Stimulated activated CD4-positive, alpha-beta T cell treated with anti-CD3 and anti-CD28 coated beads, Interleukin-2, amount 100 ng/mL, for 4 hours (primary cell): ENCODE measurements at regions not wholly inside any gene's neighbourhood (a gene's known extent, or its start where the extent isn't known, plus 50 kb on each side); places are given as distances from the start of the nearest gene placed in this dataset.

Experiments
- DNase-seq: peaks from one replicate; pipeline ENCODE4 v3.0.0-alpha.2; 2020; ENCODE audit warnings: low read depth

DNA sequence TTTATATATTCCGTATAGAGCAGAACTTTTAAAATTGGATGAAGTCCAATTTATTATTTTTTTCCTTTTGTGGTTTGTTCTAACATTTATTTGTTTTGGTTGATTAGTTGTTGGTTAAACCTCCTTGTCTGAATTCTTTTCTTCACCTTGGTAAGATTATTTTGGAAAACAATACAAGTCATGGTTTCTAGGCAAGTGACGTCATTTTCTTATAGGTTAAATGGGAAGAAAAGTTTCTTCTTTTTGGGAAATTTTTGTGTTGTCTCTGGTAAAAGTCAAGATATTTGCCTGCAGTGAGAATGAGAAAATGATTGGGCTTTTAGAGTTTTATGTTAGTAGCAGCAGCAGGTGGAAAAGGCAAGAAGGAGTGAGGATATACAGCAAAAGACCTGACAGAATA is 197.9 kb downstream of the OTOR start:
- no peak for DNase-seq

DNA sequence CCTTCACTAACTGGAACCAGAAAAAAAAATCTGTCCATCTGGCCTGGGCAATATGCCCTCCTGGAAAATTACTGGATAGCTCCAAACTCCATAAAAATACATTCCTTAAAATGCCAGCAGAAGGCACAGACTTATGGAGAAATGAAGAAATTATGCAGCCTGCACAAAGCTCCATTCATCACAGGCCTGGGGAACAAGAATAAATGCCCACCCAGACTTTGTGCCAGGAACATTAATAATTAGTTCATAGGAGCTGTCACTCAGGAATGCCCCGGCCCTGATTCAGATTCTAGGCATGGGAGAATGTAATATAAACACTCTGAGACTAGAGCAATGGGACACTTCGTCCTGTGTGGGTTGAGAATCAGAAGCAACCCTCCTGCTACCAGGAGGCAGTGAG is 199.3 kb downstream of the OTOR start:
- no peak for DNase-seq

GRCh38 chr20:16951876-16952275 is 203.7 kb downstream of the OTOR start:
- no peak for DNase-seq

GRCh38 chr20:16952965-16953364 is 204.8 kb downstream of the OTOR start:
- DNase-seq, result no peak

- DNase-seq, result no peak
Measured at GRCh38 chr20:16953858-16954257, 205.7 kb downstream of the OTOR start.

DNA sequence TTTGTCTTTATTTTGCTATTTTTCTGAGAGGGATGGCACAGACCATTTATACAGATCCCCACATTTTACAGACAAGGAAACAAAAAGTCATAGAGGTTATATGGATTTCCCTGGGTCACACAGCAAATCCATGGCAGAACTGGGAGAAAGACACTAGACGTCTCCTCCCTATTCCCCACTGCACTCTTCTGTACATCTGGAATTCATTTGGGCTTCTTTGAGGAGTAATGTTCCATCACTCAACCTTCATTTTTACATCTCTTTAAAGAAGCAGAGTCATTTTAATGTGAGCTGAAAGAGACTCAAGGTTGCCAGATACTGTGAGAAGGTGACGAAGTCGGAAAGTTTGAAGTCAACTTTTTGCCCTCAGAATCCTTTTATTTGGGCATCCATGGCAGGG is 207.3 kb downstream of the OTOR start:
- DNase-seq, result no peak

- DNase-seq, result no peak
Measured at GRCh38 chr20:16955971-16956370, 207.8 kb downstream of the OTOR start.

DNA sequence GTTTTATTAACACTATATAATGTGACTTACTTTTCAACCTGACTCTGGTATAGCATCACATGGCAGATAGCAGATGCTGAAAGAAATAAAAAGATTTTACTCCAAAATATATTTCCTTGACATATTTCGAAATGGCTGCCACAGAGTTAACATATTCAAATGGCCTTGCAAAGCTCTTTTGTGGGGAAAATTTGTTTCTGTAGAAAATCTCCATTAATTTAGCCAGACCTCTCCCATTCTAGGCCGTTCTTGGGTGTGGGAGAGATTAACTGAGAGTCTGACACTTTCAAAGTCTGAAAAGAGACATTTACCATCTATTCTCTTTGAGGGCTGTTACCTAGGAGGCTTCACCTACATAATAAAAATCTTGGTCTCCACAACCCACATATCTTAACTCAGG is 217.2 kb downstream of the OTOR start:
- DNase-seq, result no peak

- DNase-seq, result no peak
Measured at GRCh38 chr20:16966276-16966880, 218.2 kb downstream of the OTOR start.

GRCh38 chr20:16968099-16968498 is 219.9 kb downstream of the OTOR start:
- no peak for DNase-seq

DNA sequence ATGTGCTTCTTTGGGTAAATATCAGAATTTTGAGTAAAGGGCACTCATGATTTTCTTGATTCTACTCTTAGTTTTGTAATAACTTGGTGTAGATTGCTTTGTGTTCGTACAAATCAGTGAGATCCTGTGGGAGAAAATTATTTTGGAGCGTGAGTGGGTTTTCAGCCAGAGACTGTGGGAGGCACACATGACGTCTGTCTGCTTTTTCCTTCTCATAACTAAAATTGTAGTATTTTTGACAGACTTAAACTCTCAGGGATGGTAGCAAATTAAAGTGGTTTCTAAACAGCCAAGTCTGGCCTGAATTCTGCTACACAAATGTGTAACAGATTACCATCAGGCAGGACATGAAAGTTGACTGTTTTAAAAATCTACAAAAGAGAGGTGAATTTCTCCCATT is 222.6 kb downstream of the OTOR start:
- no peak for DNase-seq

GRCh38 chr20:16974080-16974854 is 226.1 kb downstream of the OTOR start:
- DNase-seq, result no peak

DNA sequence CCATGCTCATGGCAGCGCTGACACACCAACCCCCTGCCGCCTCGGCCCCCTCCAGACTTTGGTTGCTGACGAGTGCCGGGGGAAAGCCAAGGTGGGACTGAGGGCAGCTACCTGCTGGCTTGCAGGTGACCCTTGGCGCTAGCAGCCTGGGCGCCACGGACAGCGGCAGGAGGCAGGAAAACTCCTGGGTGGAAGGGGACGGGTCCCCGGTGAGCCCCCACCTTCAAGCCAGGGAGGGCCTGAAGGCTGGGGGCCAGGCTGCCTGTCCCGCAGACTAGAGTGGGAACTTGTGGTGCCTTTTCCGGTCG is 226.7 kb downstream of the OTOR start:
- DNase-seq, result no peak

GRCh38 chr20:16975682-16976081 is 227.5 kb downstream of the OTOR start:
- DNase-seq, result no peak

GRCh38 chr20:16978497-16978896 is 230.3 kb downstream of the OTOR start:
- DNase-seq, result no peak

- DNase-seq, result no peak
Measured at GRCh38 chr20:16982091-16982726, 234.1 kb downstream of the OTOR start.

DNA sequence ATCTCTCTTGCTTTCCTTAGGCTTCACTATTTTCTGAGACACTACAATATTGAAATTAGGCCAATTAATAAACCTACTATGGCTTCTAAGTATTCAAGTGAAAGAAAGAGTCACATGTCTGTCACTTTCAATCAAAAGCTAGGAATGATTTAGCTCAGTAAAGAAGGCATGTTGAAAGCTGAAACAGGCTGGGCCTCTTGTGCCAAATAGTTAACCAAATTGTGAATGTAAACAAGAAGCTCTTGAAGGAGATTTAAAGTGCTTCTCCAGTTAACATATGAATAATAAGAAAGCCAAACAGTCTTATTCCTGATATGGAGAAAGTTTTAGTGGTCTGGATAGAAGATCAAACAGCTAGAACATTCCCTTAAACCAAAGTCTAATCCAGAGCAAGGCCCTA is 236.3 kb downstream of the OTOR start:
- DNase-seq, result no peak

DNA sequence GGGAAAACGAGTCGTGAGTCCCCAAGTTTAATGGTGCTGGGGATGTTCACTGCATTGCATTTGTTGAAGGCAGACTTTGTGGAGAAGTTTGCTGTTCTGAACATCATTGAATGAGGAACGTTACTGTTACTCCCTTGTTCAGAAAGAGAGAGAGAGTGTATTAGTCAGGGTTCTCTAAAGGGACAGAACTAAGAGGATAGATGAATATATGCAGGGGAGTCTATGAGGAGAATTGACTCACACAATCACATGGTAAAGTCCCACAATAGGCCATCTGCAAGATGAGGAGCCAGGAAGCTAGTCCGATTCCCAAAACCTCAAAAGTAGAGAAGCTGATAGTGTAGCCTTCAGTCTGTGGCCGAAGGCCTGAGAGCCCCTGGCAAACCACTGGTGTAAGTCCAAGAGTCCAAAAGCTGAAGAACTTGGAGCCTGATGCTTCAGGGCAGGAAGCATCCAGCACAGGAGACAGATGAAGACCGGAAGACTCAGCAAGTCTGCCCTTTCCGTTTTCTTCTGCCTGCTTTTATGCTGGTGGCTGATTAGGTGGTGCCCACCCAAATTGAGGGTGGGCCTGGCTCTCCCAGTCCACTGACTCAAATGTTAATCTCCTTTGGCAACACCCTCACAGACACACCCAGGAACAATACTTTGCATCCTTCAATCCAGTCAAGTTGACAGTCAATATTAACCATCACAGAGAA is 223.5 kb upstream of the PCSK2 start:
- DNase-seq, result no peak

DNA sequence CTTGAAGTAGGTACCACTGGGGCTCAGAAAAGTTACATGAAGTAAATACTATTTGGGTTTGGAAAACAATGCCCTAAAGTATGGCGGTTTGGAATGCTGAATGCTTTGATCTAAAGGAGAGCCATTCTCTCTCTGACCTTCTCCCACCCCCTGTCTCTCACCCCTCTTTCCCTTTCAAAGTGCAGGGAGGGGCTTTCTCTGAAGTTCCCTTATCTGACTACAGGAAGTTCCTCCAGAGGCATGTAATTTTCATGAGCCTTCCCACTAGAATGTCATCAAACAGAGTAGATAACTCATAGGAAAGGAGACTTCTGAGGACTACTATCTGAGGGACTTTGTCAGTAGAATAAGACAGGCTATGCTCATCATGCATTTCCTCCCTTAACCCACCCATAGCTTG is 216.7 kb upstream of the PCSK2 start:
- no peak for DNase-seq

- no peak for DNase-seq
Measured at GRCh38 chr20:17012546-17013226, 214.2 kb upstream of the PCSK2 start.

DNA sequence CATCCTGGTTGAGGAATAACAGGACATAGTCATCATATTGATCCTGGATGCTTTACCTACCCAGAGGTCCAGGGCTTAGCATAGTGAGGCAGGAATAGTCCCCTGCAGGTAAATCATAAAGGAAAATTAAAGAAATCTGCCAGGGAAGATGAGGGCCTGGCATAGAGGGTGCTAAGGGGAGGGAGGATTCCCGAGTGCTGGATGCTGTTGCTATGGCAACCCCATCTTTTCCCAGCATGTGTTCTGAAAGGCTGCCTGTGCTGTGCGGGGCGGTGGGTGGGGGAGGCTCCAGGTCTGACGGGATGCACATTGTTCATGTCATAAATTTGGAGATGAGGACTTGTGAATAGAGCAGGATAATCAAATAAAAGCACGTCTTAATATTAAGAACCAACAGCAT is 212.6 kb upstream of the PCSK2 start:
- no peak for DNase-seq

DNA sequence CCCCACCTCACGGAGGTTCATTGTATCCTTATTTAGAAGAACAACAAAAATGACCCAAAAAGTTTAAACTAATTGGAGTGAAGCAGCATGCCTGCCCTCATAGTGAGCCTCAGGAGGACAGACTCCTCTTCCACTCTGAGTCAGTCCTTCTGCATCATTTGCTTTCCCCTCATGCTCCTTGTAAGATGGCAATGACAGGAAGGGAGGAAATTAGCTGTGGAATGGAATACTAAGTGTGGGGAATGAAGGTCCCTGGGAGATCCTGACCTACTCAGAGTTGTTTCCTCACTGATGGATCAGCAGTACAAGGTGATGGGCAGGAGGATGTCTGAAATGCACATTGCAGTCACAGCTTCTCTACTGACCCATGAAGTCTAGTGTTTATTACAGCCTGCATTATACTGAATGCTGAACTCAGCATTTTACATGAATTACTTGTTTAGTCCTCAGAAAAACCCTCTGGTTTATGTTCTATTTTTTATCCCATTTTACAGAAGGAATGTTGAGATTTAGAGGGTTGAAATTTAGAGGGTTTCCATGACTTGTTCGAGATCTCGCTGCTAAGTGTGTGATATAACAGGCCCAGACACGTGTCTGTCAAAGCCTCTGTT is 212.0 kb upstream of the PCSK2 start:
- DNase-seq, result no peak
